Activated CD8-positive, alpha-beta memory T cell treated with anti-CD3 and anti-CD28 coated beads, Interleukin-2, amount 50 U/mL, for 24 hours (primary cell): ENCODE measurements at regions not wholly inside any gene's neighbourhood (a gene's known extent, or its start where the extent isn't known, plus 50 kb on each side); places are given as distances from the start of the nearest gene placed in this dataset.
"Not testable (repeated sequence)": the region's sequence is repeated elsewhere in the genome, so short reads cannot be mapped to it uniquely, and the experiment has no call there.

Experiments
- DNase-seq: peaks from one replicate; pipeline ENCODE4 v3.0.0-alpha.2; 2020; ENCODE audit errors: extremely low read depth

DNA sequence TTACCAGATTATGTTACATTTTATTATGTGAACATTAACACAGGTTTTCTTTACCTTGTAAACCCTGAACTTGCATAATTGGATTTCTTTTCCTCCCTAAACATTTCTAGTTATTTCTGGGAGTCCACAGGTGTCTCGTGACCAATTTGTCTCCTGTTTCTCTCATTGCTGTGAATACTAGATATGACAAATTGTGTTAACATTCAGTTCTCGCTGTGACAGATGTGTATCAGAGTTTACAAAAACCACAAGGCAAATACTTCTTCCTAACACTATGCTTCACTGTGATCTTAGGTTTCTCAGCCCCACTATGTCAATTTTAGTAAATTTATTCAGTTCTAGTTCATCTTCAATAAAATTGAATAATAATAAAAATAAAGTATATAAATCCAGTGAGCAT is 1554.9 kb downstream of the EFNB2 start:
- no peak for DNase-seq

DNA sequence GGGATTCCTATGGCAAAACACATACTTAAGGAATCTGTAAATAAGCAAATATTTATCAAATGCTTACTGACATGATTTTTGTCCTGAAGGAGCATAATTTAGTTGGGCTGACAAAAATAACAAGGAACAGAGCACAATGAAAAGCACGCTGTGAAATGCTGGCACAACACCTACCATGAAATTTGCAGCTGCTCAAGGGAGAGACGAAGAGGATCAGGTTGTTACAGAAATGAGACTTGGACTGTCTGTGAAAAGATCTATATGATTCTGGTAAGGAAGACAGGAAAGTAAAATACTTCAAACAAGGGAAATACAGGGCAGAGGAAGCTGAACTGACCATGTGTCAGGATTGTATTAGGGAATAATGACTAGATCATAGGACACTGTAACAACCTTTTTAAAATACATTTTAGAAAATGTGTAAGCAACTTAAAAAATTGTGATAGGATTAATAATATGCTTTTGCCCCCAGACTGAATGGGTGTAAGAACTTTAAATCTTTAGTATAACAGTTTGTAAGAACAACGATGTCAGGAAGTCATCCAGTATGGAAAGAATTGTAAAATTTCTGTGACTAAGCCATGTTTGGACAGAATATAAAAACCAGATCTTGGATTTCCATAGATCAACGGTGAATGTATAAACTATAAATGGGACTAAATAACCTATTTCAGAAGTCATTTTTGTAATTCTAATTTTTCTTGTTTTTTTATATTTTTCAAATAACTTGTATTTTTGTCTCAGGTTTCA is 1556.0 kb downstream of the EFNB2 start:
- no peak for DNase-seq

- no peak for DNase-seq
Measured at GRCh38 chr13:104976986-104977385, 1558.5 kb downstream of the EFNB2 start.

DNA sequence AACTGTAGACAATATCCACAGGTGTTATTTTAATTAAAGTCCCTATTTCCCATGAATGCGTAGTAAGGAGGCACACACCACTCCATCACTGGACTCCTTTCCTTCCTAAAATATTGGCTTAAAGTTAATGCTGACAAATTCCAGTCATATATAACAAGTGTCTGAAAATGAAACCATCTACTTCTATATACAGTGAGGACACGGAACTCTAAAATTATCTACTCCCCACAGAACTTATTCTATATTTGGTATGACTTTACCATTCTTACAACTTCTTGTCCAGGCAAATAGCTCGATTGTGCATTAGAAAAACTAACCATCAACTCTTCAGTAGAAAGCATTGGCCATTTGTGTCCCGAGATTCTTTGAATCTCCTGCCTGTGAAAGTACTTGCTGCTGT is 1560.2 kb downstream of the EFNB2 start:
- no peak for DNase-seq

- no peak for DNase-seq
Measured at GRCh38 chr13:104968876-104969275, 1566.6 kb downstream of the EFNB2 start.

DNA sequence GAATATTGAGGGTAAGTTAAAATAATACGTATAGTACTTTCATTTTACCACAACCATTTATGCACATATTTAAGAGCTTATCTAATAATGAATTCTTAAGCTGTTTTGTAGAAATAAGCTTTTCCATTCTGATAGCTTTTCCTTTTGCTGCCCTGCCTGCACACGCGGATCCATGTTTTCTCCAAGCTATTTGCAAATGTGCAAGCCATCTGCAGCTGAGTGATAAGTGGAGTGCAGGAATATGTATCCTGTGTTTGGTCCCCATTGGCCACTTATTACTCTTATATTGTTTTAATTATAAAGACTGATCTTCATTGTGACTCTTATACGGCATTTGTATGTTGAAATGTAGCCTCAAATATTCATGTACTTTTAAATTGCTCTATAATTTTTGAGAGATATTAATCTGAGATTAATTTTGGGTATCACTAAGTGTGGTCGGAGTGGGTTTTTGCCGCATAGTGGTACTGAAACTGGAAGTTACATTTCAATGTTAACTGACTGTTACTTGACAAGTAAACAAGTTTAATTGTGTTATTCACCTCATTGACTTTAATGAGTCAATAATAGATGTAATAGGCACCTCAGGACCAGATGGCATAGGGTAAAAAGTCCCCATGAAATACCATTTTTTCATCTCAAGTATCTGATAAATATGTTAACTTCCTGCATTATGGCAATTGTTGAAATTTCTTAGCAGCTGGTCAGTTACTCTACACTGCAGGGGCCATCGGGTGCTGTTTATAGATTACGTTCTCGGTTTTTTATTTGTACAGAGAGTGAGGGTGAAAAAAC is 1567.4 kb downstream of the EFNB2 start:
- no peak for DNase-seq

DNA sequence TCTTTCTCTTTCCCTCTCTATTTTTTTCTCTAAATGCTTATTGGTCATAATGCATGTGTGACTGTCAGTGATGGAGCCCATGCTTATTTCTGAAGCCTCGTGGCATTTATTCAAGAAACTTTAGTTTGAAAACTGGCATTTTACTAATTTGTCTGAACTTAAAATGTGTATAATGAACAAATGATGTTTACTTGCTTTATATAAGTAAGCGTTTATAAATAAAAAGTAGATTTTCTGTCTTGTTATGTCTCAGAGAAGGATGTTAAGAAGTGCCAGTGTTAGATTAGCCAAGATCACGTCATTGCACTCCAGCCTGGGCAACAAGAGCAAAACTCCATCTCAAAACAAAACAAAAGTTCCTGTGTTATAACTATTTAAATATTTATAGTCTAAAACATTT is 1568.1 kb downstream of the EFNB2 start:
- no peak for DNase-seq

- no peak for DNase-seq
Measured at GRCh38 chr13:104962411-104962810, 1573.1 kb downstream of the EFNB2 start.

GRCh38 chr13:104961246-104961645 is 1574.2 kb downstream of the EFNB2 start:
- no peak for DNase-seq

DNA sequence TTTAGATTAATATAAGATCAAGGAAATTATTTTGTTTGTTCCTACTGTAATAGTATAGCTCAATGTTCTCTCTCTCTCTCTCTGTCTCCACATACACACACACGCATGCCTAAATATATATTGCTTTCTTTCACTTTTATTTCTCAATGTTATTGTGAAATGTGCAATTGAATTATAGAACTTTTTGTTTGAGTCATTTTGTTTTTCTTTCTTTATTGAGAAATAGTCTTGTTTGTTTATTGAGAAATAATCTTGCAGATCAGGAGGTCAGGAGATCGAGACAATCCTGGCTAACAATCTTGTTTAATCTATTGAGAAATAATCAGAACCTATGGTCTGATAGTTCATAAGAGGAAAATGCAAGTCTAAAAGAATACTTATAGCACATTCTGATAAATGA is 1581.3 kb downstream of the EFNB2 start:
- DNase-seq = no peak

DNA sequence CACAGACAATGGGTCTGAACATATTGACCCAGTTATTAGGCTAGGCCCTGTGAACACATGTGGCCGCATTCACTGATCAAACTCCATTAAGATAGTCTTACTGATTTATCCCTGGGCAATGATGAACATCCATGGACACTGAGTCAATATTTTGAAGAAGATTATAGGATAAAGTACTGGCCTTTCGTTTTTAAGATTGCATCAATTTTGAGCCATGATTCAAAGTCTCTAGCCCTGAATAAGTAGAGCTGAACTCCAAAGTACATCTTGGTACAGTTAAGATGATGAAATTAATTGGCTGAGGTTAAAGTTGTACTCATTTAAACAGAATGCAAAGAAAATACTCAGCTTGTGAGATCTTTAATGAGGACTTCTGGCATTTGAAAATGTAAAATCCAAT is 1581.9 kb downstream of the EFNB2 start:
- DNase-seq = no peak

- DNase-seq = no peak
Measured at GRCh38 chr13:104949840-104950740, 1585.4 kb downstream of the EFNB2 start.

- DNase-seq = no peak
Measured at GRCh38 chr13:104944176-104944575, 1591.3 kb downstream of the EFNB2 start.

DNA sequence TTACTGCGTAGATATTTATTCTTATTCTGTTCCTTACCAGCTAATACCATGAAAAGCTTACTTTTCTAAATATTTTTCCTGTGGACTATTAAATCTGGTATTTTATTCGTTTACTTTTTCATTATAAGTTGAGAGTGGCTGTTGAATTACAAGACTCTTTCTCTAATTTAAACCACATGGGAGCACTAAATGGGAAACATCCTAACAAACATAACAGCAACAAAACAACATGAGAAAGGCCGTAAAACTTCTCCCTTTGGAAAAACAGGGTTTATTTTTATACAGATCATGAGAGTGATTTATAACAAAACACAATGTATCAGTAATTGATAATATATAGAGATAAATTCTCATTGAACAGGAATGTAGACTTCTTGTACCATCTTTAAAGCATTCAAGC is 1592.1 kb downstream of the EFNB2 start:
- no peak for DNase-seq

DNA sequence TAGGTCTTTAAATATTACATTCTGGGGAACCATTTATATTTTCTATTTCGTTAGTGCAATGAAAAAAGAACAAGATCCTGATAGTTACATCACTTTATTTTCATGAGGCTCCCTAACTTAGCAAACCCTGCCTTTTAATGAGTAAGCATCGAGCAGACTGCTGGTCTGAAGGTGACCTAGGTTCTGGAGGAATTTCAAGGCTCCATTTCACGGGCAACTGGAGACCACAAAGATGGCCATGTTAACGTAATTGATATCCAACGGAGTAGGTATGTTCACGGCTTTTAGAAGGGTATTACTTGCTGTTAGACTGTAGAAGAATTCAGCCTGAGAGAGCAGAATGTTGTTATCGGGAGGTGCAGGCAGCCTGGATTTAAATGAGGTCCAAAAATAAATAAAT is 1597.6 kb downstream of the EFNB2 start:
- DNase-seq = no peak

DNA sequence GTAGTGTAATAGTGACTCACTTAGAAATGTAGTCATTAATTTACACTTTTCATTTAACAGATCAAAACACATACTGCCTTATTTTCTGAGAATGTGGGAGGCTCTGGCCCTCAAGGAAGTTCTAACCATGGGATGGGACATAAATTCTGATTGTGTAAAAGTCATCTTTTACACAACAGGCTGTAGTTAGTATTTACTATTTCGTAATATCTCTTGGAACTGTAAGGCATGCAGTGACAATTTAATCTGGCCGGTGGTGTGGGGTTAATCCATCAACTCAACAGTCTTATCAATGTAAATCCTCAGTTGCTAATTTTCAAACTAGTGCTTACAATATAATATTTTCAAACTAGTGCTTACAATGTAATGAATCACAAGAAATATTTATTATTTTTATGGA is 1599.2 kb downstream of the EFNB2 start:
- DNase-seq = no peak

DNA sequence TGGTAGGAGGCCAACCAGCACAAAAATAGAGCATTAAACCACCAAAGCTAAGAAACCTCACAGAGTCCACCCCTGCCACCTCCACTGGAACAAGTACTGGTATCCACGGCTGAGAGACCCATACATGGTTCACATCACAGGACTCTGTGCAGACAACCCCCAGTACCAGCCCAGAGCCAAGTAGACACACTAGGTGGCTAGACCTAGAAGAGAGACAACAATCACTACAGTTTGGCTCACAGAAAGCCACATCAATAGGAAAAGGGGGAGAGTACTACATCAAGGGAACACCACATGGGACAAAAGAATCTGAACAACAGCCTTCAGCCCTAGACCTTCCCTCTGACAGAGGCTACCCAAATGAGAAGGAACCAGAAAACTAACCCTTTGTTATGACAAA is 1614.9 kb downstream of the EFNB2 start:
- not testable (repeated sequence) for DNase-seq

DNA sequence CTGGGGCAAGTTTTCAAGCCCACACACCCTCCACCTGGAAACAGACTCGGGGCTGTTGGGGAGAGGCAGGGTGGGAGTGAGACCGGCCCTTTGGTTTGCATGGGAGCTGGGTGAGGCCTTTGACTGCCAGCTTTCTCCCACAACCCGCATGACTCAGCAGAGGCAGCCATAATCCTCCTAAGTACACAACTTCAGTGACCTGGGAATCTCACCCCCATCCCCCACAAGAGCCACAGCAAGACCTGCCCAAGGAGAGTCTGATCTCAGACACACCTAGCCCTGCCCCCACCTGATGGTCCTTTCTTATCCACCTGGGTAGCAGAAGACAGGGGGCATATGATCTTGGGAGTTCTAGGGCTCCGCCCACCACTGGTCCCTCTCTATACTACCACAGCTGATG is 1615.4 kb downstream of the EFNB2 start:
- no peak for DNase-seq

- DNase-seq = no peak
Measured at GRCh38 chr13:104900191-104900817, 1635.2 kb downstream of the EFNB2 start.

GRCh38 chr13:104898484-104898883 is 1637.0 kb downstream of the EFNB2 start:
- no peak for DNase-seq

- DNase-seq = no peak
Measured at GRCh38 chr13:104895521-104895920, 1639.9 kb downstream of the EFNB2 start.
